Heart right ventricle (tissue), 16 donors: ENCODE measurements at regions not wholly inside any gene's neighbourhood (a gene's known extent, or its start where the extent isn't known, plus 50 kb on each side); places are given as distances from the start of the nearest gene placed in this dataset.

Experiments used
- ATAC-seq, 8 donors: fragments of 200-7000 bp; cut with Tn5 transposase; one replicate each; pipeline ENCODE4 v1.9.1; 2020; ENCODE audit warnings: mild to moderate bottlenecking in 8 of 8, moderate library complexity in 8 of 8, moderate number of reproducible peaks in 1 of 8
- DNase-seq, 2 donors: peaks; one replicate each; pipeline ENCODE4 v3.0.0-alpha.2; 2020
- H3K27ac ChIP-seq, 10 donors: fragments of 200-600 bp; sonication (generic) in 2 of 10; one replicate each; pipeline versions ENCODE4 v1.5.0 to v1.8.0; 2020 to 2022; ENCODE audit warnings: mild to moderate bottlenecking in 3 of 10
- H3K27me3 ChIP-seq, 7 donors: fragments of 200-600 bp; one replicate each; pipeline ENCODE4 v1.8.0; 2021 to 2022; ENCODE audit warnings: mild to moderate bottlenecking in 2 of 7
- H3K36me3 ChIP-seq, 9 donors: fragments of 200-600 bp; sonication (generic) in 1 of 9; one replicate each; pipeline versions ENCODE4 v1.5.0 to v1.8.0; 2020 to 2022; ENCODE audit warnings: mild to moderate bottlenecking in 2 of 9
- H3K4me1 ChIP-seq, 9 donors: fragments of 200-600 bp; sonication (generic) in 1 of 9; one replicate each; pipeline versions ENCODE4 v1.5.0 to v1.8.0; 2020 to 2022; ENCODE audit warnings: mild to moderate bottlenecking in 4 of 9
- H3K4me3 ChIP-seq, 10 donors: fragments of 200-600 bp; sonication (generic) in 2 of 10; one replicate each; pipeline versions ENCODE4 v1.5.0 to v1.8.0; 2020 to 2022; ENCODE audit warnings: mild to moderate bottlenecking in 7 of 10, moderate library complexity in 2 of 10
- H3K9me3 ChIP-seq, 11 donors: fragments of 200-600 bp in 10 of 11; sonication (generic) in 2 of 11; one replicate each; pipeline versions ENCODE4 v1.5.0 to v1.8.0; 2013 to 2022; ENCODE audit warnings: mild to moderate bottlenecking in 2 of 11, control low read depth in 1 of 11, moderate library complexity in 1 of 11
- WGBS, 2 donors: extraction: QIAGEN DNeasy Blood & Tissue Kit; methylation state at CpG; one replicate each; pipeline ENCODE4 v1.1.7; 2013; ENCODE audit warnings: inconsistent platforms in 1 of 2; 5-methylcytosine and 5-hydroxymethylcytosine counted together
- intact Hi-C, 10 donors: fragments of 100-400 bp; cut with DNase I; formaldehyde crosslinking; loops; one replicate each; pipeline versions ENCODE4 v1.11.1 to v1.14.2; 2022
- TF ChIP-seq, protein P1 (sequence below), 9 donors: fragments of 200-600 bp; sonication (generic) in 2 of 9; IDR thresholded peaks; one replicate each; pipeline versions ENCODE4 v1.5.0 to v1.8.0; 2021 to 2022; ENCODE audit warnings: antibody characterized with exemption in 9 of 9, mild to moderate bottlenecking in 5 of 9, moderate library complexity in 1 of 9
- donor health status: Arrhythmogenic right ventricular cardiomyopathy.
- donor health status: ischemic (EF 13 %, LVEDD 7.1; RV severe dilation, severe dysfunction).
- donor health status: healthy with polysubstance abuse.
- donor health status: DM: no; HTN: yes; CAD: no.
- donor health status: DM: no; HTN: no; CAD: no.
- donor health status: ischemic (EF 25% LVEDD 6.9; RV normal size, moderate dysfunction).
- donor health status: ischemic (EF 25% LVEDD 5.7; RV mildly dilated, moderate dysfunction).
- donor health status: healthy.
- donor health status: DM: yes; HTN: yes; CAD: no.
- donor health status: Ischemic cardiomyopathy.
- donor health status: ischemic (EF 35%, LVEDD 5.7; RV mildly dilated, moderate dysfunction).
- donor health status: nonischemic (EF 11% LVEDD 7.7; RV severe dilation, severe dysfunction).
- donor health status: DM: yes; HTN: yes; CAD: no.
- donor health status: PGD.
- donor health status: ischemic (EF 29% LVEDD 5.4; RV normal size, mild dysfunction).
- donor health status: nonischemic (EF 23%, LVEDD 6.1; RV moderate dilation, normal function).

DNA sequence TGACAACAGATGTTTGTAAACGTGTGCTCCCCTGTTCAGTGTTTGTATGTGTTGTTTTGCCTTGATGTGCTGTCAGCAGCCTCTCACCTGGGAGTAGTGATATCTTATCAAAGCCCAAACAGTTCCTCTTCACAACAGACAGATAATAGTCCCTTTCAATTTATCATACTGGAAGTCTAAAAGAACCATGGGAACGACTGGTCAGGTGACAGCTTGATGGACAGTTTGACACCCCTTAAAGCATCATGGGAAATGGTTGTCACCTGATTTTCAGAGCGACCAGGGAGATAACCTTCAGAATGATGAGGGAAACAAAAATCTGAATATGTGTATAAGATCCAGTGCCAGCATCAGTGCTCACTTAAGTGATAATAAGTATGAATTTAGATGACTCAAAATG lies 146.3 kb upstream of the SOX2 start:
- H3K27me3 ChIP-seq = no peaks in the 10 kb centered on the region
- intact Hi-C loops = no loop called here
- TF ChIP-seq, protein P1, sequence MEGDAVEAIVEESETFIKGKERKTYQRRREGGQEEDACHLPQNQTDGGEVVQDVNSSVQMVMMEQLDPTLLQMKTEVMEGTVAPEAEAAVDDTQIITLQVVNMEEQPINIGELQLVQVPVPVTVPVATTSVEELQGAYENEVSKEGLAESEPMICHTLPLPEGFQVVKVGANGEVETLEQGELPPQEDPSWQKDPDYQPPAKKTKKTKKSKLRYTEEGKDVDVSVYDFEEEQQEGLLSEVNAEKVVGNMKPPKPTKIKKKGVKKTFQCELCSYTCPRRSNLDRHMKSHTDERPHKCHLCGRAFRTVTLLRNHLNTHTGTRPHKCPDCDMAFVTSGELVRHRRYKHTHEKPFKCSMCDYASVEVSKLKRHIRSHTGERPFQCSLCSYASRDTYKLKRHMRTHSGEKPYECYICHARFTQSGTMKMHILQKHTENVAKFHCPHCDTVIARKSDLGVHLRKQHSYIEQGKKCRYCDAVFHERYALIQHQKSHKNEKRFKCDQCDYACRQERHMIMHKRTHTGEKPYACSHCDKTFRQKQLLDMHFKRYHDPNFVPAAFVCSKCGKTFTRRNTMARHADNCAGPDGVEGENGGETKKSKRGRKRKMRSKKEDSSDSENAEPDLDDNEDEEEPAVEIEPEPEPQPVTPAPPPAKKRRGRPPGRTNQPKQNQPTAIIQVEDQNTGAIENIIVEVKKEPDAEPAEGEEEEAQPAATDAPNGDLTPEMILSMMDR (IDR thresholded peaks at IDR 0.05) = no peak
- WGBS, 2 donors = 7 to 9% methylated on average over 3 of the region's 3 CpGs
- ATAC-seq (no peak), DNase-seq (no peak)
- H3K4me3 ChIP-seq = no peak overlapping the region
- no peaks in the 10 kb centered on the region for H3K9me3 ChIP-seq
- H3K4me1 ChIP-seq = peaks cover 0 to 3% (median 0%) of the 10 kb centered on the region in 9 donors
- H3K36me3 ChIP-seq = no peaks in the 10 kb centered on the region
- H3K27ac ChIP-seq = no peak overlapping the region

DNA sequence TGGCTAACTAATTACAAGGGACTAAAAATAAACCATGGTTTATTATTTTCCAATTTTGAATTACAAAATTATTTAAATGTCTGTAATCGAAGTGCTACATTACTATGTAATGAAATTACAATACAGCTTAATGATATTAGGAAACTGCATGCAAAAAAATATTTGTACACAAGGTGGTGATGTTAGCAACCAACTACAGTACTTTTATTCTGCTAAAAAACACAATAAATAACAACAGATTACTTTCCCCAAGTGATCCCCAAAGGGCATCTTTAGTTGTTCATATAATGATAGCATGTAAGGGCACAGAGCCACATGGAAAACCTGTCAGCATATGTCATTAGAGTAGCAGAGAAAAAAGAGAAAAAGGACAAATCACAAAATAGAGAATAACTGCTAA lies 147.5 kb upstream of the SOX2 start:
- Histone ChIP-seq H3K4me3 (no peak overlapping the region), H3K36me3 (no peaks in the 10 kb centered on the region), H3K4me1 (peaks cover 0 to 6% (median 0%) of the 10 kb centered on the region in 9 donors), H3K9me3 (no peaks in the 10 kb centered on the region), H3K27ac (no peak overlapping the region), H3K27me3 (no peaks in the 10 kb centered on the region)
- 61 to 65% methylated on average over 1 of the region's 1 CpG for WGBS, 2 donors
- DNase-seq = no peak
- intact Hi-C loops = loop anchor here in 1 of 10 donors (5.0 kb wide), 1 partner anchor 232 kb away; no protein-coding TSS in a partner anchor
- TF ChIP-seq, protein P1 (IDR thresholded peaks at IDR 0.05) = no peak
- ATAC-seq = no peak

DNA sequence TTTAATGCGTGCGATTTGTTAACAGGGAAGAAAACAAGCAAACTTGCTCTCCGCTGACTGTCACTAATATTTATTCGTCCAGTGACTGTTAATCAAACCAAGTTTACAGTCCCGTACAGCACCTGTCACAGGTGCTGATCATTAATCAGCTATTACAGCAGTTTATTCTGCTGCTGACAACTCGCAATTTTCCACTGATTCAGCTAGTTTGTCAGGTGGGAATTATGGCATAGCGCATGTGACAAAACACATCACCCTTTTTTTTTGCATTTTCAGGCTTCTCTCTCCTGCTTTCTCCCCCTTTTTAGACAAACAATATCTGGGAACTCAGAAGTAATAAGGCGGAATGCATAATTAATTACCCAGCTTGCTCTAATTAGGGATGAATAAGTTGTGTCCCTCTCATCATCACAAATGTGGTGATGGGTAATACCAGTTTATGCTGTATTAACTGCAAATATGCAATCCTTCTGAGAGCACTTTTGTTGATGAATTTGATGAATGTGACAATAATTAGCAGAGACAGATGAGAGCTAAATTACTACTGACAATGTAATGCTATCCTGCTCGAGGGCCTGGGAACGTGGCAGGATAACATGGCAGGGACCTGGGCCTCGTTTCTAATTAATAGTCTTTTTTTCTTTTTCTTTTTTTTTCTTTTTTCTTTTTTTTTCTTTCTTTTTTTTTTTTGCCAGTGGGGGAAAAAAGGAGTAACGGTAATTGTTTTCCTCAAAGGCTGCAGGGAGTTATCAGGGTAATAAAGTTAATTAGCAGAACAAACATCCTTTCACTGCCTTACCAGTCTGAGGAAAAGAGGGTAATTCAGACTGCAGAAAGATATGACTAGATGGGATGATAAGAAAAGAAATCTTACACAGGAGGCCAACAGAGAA lies 150.3 kb upstream of the SOX2 start:
- DNase-seq = no peak
- H3K4me1 ChIP-seq = peaks cover 0 to 11% (median 0%) of the 10 kb centered on the region in 9 donors
- TF ChIP-seq, protein P1 (IDR thresholded peaks at IDR 0.05) = no peak
- H3K36me3 ChIP-seq = no peaks in the 10 kb centered on the region
- 68 to 78% methylated on average over 12 of the region's 12 CpGs for WGBS, 2 donors
- no peak overlapping the region for H3K27ac ChIP-seq
- no peak overlapping the region for H3K4me3 ChIP-seq
- no peak for ATAC-seq
- intact Hi-C loops = loop anchor here in 1 of 10 donors (5.0 kb wide), 1 partner anchor 229 kb away; no protein-coding TSS in a partner anchor
- H3K27me3 ChIP-seq = no peaks in the 10 kb centered on the region
- no peaks in the 10 kb centered on the region for H3K9me3 ChIP-seq

DNA sequence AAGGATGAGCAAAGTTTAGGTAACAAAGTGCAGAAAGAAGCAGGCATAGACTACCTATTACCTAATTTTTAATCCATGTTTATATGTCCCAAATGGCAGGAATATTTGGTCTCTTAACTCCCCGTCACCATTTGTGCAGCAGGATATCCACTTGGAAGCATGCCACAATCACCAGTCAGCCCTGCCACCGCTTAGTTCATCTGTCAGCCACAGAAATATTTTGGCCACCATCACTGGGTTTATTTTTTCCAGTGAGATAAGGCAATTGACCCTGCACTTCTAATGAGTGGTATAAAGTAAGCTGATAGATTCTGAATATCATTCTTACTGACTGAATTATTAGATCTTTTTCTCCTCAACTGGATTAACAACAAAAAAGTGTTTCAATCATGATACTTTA lies 152.9 kb upstream of the SOX2 start:
- TF ChIP-seq, protein P1 (IDR thresholded peaks at IDR 0.05) = no peak
- WGBS, 2 donors = 1 to 10% methylated on average over 2 of the region's 2 CpGs
- Histone ChIP-seq H3K27me3 (no peaks in the 10 kb centered on the region), H3K27ac (no peak overlapping the region), H3K4me1 (peaks cover 0 to 23% (median 0%) of the 10 kb centered on the region in 9 donors), H3K36me3 (no peaks in the 10 kb centered on the region), H3K4me3 (no peak overlapping the region), H3K9me3 (no peaks in the 10 kb centered on the region)
- peak; percentile 52 to 93 (median 86) for ATAC-seq
- peak; percentile 15 to 59 for DNase-seq
- intact Hi-C loops = no loop called here
